Neural cell (in vitro differentiated cells): ENCODE measurements at regions not wholly inside any gene's neighbourhood (a gene's known extent, or its start where the extent isn't known, plus 50 kb on each side); places are given as distances from the start of the nearest gene placed in this dataset.

Experiments
- H2AFZ ChIP-seq: fragments of 200-600, 300-800 bp; sonication (generic), shearing (Covaris generic); 2 replicates; pipeline ENCODE4 v1.6.0; 2014; ENCODE audit warnings: low read depth, mild to moderate bottlenecking, antibody characterized with exemption, low read length, moderate library complexity
- H3F3A ChIP-seq: fragments of 200-600 bp; shearing (Covaris generic); 2 replicates; pipeline ENCODE4 v1.6.1; 2016; ENCODE audit warnings: mild to moderate bottlenecking, moderate library complexity, mixed read lengths, antibody characterized with exemption, low read length; ENCODE audit not compliant: insufficient read depth, poor library complexity, severe bottlenecking
- H3K27ac ChIP-seq: fragments of 200-600, 300-800 bp; sonication (generic), shearing (Covaris generic); 2 replicates; pipeline ENCODE4 v1.5.1; 2014; ENCODE audit warnings: mild to moderate bottlenecking, low read length, moderate library complexity
- H3K27me3 ChIP-seq: fragments of 300-800, 200-600 bp; sonication (generic), shearing (Covaris generic); 2 replicates; pipeline ENCODE4 v1.6.0; 2014; ENCODE audit warnings: mild to moderate bottlenecking, low read depth, low read length, moderate library complexity; ENCODE audit not compliant: insufficient read depth
- H3K36me3 ChIP-seq: fragments of 300-800, 200-600 bp; sonication (generic), shearing (Covaris generic); 2 replicates; pipeline ENCODE4 v1.5.1; 2014; ENCODE audit warnings: mild to moderate bottlenecking, antibody characterized with exemption, low read length, moderate library complexity; ENCODE audit not compliant: insufficient read depth
- H3K4me2 ChIP-seq: fragments of 300-800, 200-600 bp; sonication (generic), shearing (Covaris generic); 2 replicates; pipeline ENCODE4 v1.6.0; 2014; ENCODE audit warnings: mild to moderate bottlenecking, low read length
- H3K4me3 ChIP-seq: fragments of 300-800, 200-600 bp; sonication (generic), shearing (Covaris generic); 2 replicates; pipeline ENCODE4 v1.5.1; 2014; ENCODE audit warnings: mild to moderate bottlenecking, low read length, moderate library complexity
- H3K79me2 ChIP-seq: fragments of 200-600 bp; shearing (Covaris generic); replicated peaks from 2 replicates; pipeline ENCODE4 v1.6.0; 2014; ENCODE audit warnings: mild to moderate bottlenecking, low read length, moderate library complexity; ENCODE audit not compliant: insufficient read depth
- H3K9ac ChIP-seq: fragments of 300-800, 200-600 bp; sonication (generic), shearing (Covaris generic); 2 replicates; pipeline ENCODE4 v1.6.1; 2016; ENCODE audit warnings: mild to moderate bottlenecking, low read length, mixed read lengths
- H3K9me2 ChIP-seq: fragments of 200-600 bp; shearing (Covaris generic); 2 replicates; pipeline ENCODE4 v1.6.1; 2016; ENCODE audit warnings: mild to moderate bottlenecking, low read length, mixed read lengths; ENCODE audit not compliant: insufficient read depth
- H3K9me3 ChIP-seq: fragments of 200-600, 300-800 bp; sonication (generic), shearing (Covaris generic); 2 replicates; pipeline ENCODE4 v1.6.1; 2016; ENCODE audit warnings: mild to moderate bottlenecking, mixed run types, low read length, moderate library complexity, mixed read lengths
- H4K20me1 ChIP-seq: fragments of 200-600 bp; shearing (Covaris generic); 2 replicates; pipeline ENCODE4 v1.6.1; 2016; ENCODE audit warnings: mild to moderate bottlenecking, mixed run types; ENCODE audit not compliant: insufficient read depth
- EP300 ChIP-seq: fragments of 450-650 bp; conservative IDR thresholded peaks from 2 replicates; pipeline ENCODE4 v1.6.1; 2014; ENCODE audit warnings: antibody characterized with exemption, mild to moderate bottlenecking, moderate library complexity; ENCODE audit not compliant: poor library complexity, severe bottlenecking
- EZH2 ChIP-seq: fragments of 200-600, 300-800 bp; shearing (Covaris generic), sonication (generic); IDR thresholded peaks from 2 replicates; pipeline ENCODE4 v1.6.1; 2014; ENCODE audit warnings: antibody characterized with exemption, low read length, borderline replicate concordance, mild to moderate bottlenecking; ENCODE audit not compliant: insufficient read depth, poor library complexity, severe bottlenecking
- MXI1 ChIP-seq: fragments of 450-650 bp; conservative IDR thresholded peaks from 2 replicates; pipeline ENCODE4 v1.6.1; 2014; ENCODE audit warnings: antibody characterized with exemption, mild to moderate bottlenecking; ENCODE audit not compliant: poor library complexity, severe bottlenecking
- POLR2AphosphoS5 ChIP-seq: IDR thresholded peaks from 2 replicates; pipeline ENCODE4 v1.6.1; 2012
- RAD21 ChIP-seq: fragments of 450-650 bp; conservative IDR thresholded peaks from 2 replicates; pipeline ENCODE4 v1.6.1; 2014; ENCODE audit warnings: antibody characterized with exemption, mild to moderate bottlenecking, moderate library complexity
- SMC3 ChIP-seq: fragments of 450-650 bp; conservative IDR thresholded peaks from 2 replicates; pipeline ENCODE4 v1.6.1; 2014; ENCODE audit warnings: antibody characterized with exemption, mild to moderate bottlenecking, moderate library complexity; ENCODE audit not compliant: poor library complexity
- TAF1 ChIP-seq: IDR thresholded peaks from 2 replicates; pipeline ENCODE4 v1.6.1; 2012; ENCODE audit warnings: low read depth
- TF ChIP-seq, protein P1 (sequence below): IDR thresholded peaks from 2 replicates; pipeline ENCODE4 v1.6.1; 2012; ENCODE audit warnings: borderline replicate concordance
- TF ChIP-seq, protein P2 (sequence below): fragments of 450-650 bp; IDR thresholded peaks from 2 replicates; pipeline ENCODE4 v1.5.1; 2014; ENCODE audit warnings: antibody characterized with exemption, mild to moderate bottlenecking, moderate library complexity; ENCODE audit not compliant: poor library complexity, severe bottlenecking

DNA sequence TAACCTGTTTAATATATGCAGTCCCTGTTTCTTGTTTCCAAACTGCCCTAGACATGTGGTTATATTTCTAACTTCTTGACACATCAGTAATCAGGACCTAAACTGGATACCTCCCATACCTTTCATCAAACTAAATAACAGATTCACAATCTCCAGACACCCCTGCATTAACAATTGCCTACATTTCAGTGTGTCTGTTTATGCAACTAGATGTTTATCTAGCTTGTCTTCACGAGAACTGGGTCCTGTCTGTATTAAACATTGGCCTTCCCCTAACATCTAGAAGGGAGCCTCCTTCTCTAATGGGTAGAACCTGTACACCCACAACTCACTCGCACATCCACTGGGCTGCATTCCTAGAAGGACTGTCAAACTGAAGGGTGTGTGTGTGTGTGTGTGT is 683.7 kb upstream of the FZD8 start:
- H3K36me3 ChIP-seq: no peaks in the 10 kb centered on the region
- no peaks in the 10 kb centered on the region for H3K27me3 ChIP-seq
- H3K9ac ChIP-seq: no peak overlapping the region
- no peaks in the 10 kb centered on the region for H3K9me2 ChIP-seq
- H3K79me2 ChIP-seq: no peaks in the 10 kb centered on the region
- no peaks in the 10 kb centered on the region for H3K9me3 ChIP-seq
- H2AFZ ChIP-seq: no peak overlapping the region
- H3K4me2 ChIP-seq: no peak overlapping the region
- no peak overlapping the region for H3K4me3 ChIP-seq
- H3K27ac ChIP-seq: no peak overlapping the region
- H3F3A ChIP-seq: no peaks in the 10 kb centered on the region
- TF ChIP-seq POLR2AphosphoS5: no peak
- no peaks in the 10 kb centered on the region for H4K20me1 ChIP-seq

DNA sequence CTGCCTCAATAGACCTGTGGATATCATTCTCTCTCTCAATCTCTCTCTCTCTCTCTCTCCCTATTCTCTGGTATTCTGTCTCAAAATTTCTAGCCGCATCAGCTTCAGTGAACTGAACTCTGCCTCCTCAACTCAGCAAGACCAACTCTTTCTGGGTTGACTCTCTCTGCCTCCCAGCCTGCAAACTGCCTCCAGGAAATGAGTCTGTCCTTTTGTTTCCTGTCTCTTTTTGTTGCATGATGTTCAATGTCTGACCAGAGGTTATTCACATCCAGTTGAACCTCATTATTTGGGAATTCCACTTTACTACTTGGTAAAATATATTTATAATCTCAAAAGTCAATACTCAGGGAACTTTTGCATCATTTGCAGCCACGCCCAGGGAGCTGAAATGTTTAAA is 682.7 kb upstream of the FZD8 start:
- Histone ChIP-seq H3K79me2 (no peaks in the 10 kb centered on the region), H3K27me3 (no peaks in the 10 kb centered on the region), H3K9me2 (no peaks in the 10 kb centered on the region), H3F3A (no peaks in the 10 kb centered on the region), H3K4me3 (no peak overlapping the region), H2AFZ (no peak overlapping the region), H4K20me1 (no peaks in the 10 kb centered on the region), H3K9ac (no peak overlapping the region), H3K36me3 (no peaks in the 10 kb centered on the region), H3K9me3 (no peaks in the 10 kb centered on the region), H3K27ac (no peak overlapping the region), H3K4me2 (no peak overlapping the region)
- TF ChIP-seq TAF1: no peak
- TF ChIP-seq SMC3: no peak
- TF ChIP-seq, protein P1, sequence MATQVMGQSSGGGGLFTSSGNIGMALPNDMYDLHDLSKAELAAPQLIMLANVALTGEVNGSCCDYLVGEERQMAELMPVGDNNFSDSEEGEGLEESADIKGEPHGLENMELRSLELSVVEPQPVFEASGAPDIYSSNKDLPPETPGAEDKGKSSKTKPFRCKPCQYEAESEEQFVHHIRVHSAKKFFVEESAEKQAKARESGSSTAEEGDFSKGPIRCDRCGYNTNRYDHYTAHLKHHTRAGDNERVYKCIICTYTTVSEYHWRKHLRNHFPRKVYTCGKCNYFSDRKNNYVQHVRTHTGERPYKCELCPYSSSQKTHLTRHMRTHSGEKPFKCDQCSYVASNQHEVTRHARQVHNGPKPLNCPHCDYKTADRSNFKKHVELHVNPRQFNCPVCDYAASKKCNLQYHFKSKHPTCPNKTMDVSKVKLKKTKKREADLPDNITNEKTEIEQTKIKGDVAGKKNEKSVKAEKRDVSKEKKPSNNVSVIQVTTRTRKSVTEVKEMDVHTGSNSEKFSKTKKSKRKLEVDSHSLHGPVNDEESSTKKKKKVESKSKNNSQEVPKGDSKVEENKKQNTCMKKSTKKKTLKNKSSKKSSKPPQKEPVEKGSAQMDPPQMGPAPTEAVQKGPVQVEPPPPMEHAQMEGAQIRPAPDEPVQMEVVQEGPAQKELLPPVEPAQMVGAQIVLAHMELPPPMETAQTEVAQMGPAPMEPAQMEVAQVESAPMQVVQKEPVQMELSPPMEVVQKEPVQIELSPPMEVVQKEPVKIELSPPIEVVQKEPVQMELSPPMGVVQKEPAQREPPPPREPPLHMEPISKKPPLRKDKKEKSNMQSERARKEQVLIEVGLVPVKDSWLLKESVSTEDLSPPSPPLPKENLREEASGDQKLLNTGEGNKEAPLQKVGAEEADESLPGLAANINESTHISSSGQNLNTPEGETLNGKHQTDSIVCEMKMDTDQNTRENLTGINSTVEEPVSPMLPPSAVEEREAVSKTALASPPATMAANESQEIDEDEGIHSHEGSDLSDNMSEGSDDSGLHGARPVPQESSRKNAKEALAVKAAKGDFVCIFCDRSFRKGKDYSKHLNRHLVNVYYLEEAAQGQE: no peak
- TF ChIP-seq MXI1: no peak
- TF ChIP-seq EP300: no peak
- no peak for TF ChIP-seq RAD21
- TF ChIP-seq, protein P2, sequence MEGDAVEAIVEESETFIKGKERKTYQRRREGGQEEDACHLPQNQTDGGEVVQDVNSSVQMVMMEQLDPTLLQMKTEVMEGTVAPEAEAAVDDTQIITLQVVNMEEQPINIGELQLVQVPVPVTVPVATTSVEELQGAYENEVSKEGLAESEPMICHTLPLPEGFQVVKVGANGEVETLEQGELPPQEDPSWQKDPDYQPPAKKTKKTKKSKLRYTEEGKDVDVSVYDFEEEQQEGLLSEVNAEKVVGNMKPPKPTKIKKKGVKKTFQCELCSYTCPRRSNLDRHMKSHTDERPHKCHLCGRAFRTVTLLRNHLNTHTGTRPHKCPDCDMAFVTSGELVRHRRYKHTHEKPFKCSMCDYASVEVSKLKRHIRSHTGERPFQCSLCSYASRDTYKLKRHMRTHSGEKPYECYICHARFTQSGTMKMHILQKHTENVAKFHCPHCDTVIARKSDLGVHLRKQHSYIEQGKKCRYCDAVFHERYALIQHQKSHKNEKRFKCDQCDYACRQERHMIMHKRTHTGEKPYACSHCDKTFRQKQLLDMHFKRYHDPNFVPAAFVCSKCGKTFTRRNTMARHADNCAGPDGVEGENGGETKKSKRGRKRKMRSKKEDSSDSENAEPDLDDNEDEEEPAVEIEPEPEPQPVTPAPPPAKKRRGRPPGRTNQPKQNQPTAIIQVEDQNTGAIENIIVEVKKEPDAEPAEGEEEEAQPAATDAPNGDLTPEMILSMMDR: no peak
- TF ChIP-seq EZH2: no peak
- no peak for TF ChIP-seq POLR2AphosphoS5

DNA sequence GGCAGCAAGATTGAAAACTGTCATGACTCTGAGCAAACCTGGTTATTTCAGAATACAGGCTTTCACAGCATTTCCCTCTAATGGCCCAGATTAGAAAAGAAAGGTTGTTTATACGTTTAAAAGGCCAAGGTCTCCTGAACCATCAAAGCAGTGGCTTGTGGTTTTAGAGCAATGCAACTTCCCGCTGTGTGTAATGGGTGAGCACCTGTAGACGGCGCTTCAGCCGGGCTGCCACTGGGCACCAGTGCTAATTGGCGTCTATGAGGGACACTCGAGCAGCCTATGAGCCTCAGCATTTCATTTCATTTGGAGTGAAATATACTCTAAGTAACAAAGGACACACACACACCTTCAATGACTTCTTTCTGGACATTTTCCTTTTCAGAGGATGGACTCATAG is 671.0 kb upstream of the FZD8 start:
- Histone ChIP-seq H2AFZ (no peak overlapping the region), H4K20me1 (no peaks in the 10 kb centered on the region), H3K9me3 (no peaks in the 10 kb centered on the region), H3K27me3 (no peaks in the 10 kb centered on the region), H3K4me2 (no peak overlapping the region), H3K79me2 (no peaks in the 10 kb centered on the region), H3K27ac (no peak overlapping the region), H3K9ac (no peak overlapping the region), H3F3A (no peaks in the 10 kb centered on the region), H3K9me2 (no peaks in the 10 kb centered on the region), H3K4me3 (no peak overlapping the region), H3K36me3 (no peaks in the 10 kb centered on the region)
- TF ChIP-seq TAF1: no peak
- TF ChIP-seq SMC3: no peak
- TF ChIP-seq RAD21: no peak
- TF ChIP-seq MXI1: no peak
- peak; percentile 39 for TF ChIP-seq POLR2AphosphoS5
